NCI-H2029 (cell line): ENCODE measurements at regions not wholly inside any gene's neighbourhood (a gene's known extent, or its start where the extent isn't known, plus 50 kb on each side); places are given as distances from the start of the nearest gene placed in this dataset.
"Not testable (repeated sequence)": the region's sequence is repeated elsewhere in the genome, so short reads cannot be mapped to it uniquely, and the experiment has no call there.

ENCODE experiments used
- DNase-seq: peaks from one replicate; lab custom pipeline; 2025; lab: John Stamatoyannopoulos, UW

GRCh38 chrX:122907375-122907774 is 276.7 kb upstream of the GRIA3 start:
- no peak for DNase-seq

- DNase-seq: no peak
These were observed 273.4 kb upstream of the GRIA3 start for GRCh38 chrX:122910697-122911096.

DNA sequence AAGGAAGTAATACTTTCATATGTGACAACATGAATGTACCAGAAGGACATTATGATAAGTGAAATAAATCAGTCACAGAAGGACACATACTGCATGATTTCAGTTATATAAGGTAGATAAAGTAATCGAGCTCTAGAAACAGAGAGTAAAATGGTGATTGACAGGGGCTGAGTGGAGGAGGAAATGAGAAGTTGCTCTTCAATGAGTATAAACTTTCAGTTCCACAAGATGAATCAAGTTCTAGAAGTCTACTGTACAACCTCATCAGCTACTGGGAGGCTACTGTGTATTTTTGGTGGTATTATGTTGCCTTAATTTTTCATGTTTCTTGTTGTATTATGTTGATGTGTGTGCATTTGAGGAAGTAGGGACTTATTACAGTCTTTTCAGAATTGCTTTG is 270.9 kb upstream of the GRIA3 start:
- no peak for DNase-seq

GRCh38 chrX:122913764-122914163 is 270.3 kb upstream of the GRIA3 start:
- no peak for DNase-seq

DNA sequence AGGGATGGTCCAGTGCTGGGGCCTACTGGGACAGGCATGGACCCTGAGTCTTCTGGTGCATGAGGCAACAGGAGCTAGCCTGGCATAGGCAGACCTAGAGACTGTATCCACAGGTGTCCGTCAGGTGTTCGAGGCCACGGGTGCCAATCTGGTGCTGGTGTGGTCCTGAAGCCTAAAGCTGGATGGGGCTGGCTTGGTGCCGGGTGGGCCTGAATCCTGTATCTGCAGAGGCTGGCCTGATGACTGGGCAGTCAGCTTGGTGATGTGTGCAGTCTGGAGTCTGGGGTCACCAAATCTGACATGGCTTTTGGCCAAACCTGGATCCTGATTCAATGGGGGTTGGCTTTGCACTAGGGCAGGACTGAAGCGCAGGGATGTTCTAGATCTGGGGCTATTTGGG is 269.8 kb upstream of the GRIA3 start:
- DNase-seq: no peak

GRCh38 chrX:122934131-122934530 is 249.9 kb upstream of the GRIA3 start:
- no peak for DNase-seq

DNA sequence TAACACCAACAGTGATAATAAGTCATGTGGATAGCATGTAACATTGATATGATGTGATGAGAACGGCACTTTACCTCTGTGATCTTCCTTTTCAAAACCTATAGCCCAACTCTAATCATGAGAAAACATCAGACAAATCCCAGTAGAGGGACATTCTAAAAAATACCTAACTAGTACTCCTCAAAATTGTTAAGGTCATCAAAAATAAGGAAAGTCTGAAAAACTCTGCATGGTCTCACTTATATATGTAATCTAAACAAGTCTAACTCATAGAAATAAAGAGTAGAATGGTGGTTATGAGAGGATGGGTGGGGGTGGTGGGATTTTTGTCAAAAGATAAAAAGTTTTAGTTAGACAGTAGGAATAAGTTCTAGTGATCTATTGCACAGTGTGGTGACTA is 243.9 kb upstream of the GRIA3 start:
- no peak for DNase-seq

- DNase-seq: no peak
These were observed 242.3 kb upstream of the GRIA3 start for GRCh38 chrX:122941806-122942205.

GRCh38 chrX:122943918-122944317 is 240.2 kb upstream of the GRIA3 start:
- no peak for DNase-seq

GRCh38 chrX:122945328-122945727 is 238.8 kb upstream of the GRIA3 start:
- no peak for DNase-seq

DNA sequence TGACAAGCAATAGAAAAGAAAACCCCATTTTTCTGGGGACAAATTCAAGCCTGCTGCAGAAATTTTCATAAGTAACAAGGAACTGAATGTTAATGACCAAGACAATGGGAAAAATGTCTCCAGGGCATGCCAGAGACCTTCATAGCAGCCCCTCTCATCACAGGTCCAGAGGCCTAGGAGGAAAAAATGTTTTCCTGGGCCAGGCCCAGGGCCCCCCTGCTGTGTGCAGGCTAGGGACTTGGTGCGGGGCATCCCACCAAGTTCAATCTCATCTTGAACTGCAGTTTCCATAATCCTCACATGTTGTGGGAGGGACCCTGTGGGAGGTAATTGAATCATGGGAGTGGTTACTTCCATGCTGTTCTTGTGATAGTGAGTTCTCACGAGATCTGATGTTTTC is 211.5 kb upstream of the GRIA3 start:
- no peak for DNase-seq

- DNase-seq: no peak
These were observed 201.6 kb upstream of the GRIA3 start for GRCh38 chrX:122982521-122982920.

- not testable (repeated sequence) for DNase-seq
These were observed 181.2 kb upstream of the GRIA3 start for GRCh38 chrX:123002844-123003243.

- DNase-seq: no peak
These were observed 170.9 kb upstream of the GRIA3 start for GRCh38 chrX:123013141-123013540.

GRCh38 chrX:123036401-123036800 is 147.7 kb upstream of the GRIA3 start:
- DNase-seq: no peak

DNA sequence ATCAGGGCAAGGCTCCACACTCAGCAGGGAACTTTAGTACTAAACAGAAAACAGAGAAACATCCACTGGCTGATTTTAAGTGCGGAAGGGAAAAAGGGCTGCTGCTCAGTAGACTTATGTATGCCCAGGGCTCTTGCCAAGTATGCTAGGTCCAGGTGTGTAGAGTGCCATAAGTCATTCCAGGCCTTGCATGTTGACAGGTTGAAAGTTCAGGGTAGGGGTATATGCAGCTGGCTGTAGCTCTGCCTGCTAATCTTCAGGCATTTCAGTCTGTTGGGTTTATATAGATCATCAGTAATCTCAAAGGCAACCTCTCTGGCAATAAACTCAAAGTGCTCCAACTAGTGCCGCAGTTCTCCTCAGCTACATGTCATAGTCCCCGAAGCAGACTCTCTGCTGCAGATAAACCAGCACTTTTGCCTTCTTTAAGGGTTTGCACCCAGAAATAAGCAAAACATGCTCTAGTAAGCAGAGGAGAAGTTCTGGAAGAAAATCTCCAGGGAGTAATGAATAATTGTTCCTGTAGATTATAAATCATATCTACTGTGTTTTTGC is 134.9 kb upstream of the GRIA3 start:
- no peak for DNase-seq

DNA sequence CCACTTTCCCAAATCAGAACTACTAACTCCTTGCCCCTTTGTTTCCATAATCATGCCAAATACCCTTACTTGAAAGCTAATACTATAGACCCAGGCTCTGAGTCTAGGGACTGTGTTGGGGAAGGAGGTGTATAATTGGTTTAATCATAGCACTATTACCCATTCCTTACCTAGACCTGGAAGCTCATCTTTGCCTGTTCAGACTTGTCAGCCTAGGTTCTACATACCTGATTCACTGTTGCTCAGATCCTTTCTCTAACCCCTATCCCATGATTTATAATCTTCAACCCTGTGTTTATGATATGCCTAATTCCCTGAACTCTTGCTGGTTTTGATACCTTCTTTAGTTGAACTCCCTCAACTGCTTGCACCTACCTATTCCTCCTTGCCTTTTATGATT is 123.1 kb upstream of the GRIA3 start:
- DNase-seq: no peak

GRCh38 chrX:123064053-123064452 is 120.0 kb upstream of the GRIA3 start:
- no peak for DNase-seq

DNA sequence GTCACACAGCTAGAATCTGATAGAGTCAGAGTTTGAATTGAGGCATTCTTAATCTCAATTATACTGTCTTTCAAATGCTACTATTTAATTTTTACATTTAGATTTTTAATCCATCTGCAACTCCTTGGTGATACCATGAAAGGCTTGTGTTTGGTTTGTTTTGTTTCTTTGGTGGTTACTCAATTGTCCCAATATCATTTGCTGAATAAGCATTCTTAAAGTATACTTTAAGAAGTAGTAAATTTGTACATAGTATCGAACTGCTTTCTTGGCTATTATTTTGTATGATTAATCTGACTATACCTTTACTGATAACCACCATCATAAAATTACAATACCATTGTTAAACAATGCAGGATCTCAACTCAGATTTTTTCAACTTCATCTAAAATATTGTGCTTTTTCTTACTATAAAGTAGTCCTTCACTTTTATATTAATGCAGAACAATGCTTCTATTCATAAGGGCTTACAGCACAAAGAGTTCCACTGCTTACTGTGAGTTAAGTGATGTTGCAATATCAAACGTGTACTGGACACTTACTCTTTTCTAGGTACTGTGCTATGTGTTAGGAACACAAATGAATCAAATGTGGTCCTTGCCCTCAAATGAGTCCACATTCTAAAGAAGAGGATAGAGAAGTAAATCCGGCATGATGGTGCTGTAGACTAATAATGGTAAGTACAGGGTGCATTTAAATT is 111.2 kb upstream of the GRIA3 start:
- DNase-seq: no peak

- no peak for DNase-seq
These were observed 108.0 kb upstream of the GRIA3 start for GRCh38 chrX:123075947-123076561.

- DNase-seq: no peak
These were observed 106.4 kb upstream of the GRIA3 start for GRCh38 chrX:123077631-123078030.

DNA sequence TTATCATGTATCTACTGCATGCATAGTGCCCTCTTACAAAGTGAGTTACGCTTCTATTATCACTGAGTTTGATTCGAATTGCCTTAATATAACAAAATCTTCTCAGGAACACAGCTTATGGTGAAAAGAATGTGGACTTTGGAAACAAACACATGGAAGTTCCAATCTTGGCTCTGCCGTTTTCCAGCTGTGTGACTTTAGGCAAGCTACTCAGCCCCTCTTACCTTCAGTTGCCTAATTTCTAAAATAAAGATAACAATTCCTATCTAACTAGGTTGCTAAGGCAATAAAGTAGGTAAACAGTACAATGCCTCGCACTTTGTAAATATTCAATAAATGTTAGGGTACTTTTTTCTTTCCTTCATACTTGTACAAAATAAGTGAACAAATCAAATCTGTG is 104.0 kb upstream of the GRIA3 start:
- no peak for DNase-seq

GRCh38 chrX:123081776-123082175 is 102.3 kb upstream of the GRIA3 start:
- no peak for DNase-seq

GRCh38 chrX:123083924-123084323 is 100.2 kb upstream of the GRIA3 start:
- DNase-seq: no peak
